HG03432 (cell line): ENCODE measurements at regions not wholly inside any gene's neighbourhood (a gene's known extent, or its start where the extent isn't known, plus 50 kb on each side); places are given as distances from the start of the nearest gene placed in this dataset.

Experiments used
- ATAC-seq: cut with Tn5 transposase; IDR thresholded peaks from one replicate; pipeline ENCODE4 v1.9.1; 2021; ENCODE audit warnings: mild to moderate bottlenecking, moderate library complexity; ENCODE audit not compliant: unreplicated experiment

- no peak for ATAC-seq
Observed at GRCh38 chr17:69880591-69881112, 194.4 kb upstream of the KCNJ16 start.

GRCh38 chr17:69882281-69882680, 192.7 kb upstream of the KCNJ16 start:
- no peak for ATAC-seq

GRCh38 chr17:69883120-69883519, 191.9 kb upstream of the KCNJ16 start:
- ATAC-seq: no peak

DNA sequence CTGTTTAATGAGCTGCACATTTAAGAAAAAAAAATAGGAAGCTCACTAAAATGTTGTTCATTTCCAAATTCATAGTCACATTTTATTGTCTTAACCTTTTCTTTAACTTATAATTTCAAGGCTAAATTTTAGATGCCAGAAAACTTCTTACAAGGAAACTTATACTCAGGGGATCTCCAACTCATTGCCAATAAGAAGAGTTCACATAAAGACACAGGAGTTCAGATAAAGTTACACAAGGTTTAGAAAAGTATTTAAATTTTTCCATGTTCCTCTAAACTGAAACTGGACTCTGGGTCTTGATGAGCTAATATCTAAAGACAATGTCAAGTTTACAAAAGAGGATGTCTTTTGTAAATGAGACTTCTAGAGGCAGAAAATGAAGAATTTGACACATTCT, 190.7 kb upstream of the KCNJ16 start:
- no peak for ATAC-seq

DNA sequence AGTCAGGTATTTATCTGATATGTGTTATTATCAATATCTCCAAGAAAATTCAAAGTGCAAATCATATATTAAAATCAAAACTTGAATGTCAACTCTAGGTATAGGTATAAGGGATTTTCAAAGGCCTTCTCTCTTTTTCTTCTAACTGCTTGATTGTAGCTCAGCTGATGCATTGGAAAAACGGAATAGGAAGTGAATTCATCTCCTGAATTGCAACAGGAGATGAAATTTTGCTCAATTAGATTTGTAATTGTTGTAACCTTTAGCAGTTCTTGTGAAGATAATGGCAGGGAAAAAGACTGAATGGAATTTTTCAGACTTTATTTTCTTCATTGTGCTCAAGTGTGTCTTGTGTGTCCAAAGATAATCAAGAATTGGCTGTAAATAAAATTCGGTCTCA, 190.2 kb upstream of the KCNJ16 start:
- no peak for ATAC-seq

GRCh38 chr17:69898601-69899000, 176.4 kb upstream of the KCNJ16 start:
- ATAC-seq: no peak

DNA sequence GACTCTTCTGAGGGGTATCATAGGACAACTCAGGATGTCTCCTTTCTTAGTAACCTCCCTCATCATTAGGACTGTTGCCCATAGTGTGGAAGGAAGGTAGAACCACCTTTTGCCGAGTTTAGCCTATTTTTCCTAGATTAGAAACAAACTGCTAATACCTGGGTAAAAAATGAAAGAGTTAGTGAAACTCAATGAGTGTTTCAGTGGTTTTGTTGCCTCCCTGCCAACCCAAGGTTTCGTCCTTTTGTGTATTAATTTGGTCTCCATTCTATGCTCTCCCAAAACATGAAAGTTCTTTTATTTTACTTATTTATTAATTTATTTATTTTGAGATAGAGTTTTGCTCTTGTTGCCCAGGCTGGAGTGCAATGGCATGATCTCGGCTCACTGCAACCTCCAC, 174.9 kb upstream of the KCNJ16 start:
- ATAC-seq: no peak

DNA sequence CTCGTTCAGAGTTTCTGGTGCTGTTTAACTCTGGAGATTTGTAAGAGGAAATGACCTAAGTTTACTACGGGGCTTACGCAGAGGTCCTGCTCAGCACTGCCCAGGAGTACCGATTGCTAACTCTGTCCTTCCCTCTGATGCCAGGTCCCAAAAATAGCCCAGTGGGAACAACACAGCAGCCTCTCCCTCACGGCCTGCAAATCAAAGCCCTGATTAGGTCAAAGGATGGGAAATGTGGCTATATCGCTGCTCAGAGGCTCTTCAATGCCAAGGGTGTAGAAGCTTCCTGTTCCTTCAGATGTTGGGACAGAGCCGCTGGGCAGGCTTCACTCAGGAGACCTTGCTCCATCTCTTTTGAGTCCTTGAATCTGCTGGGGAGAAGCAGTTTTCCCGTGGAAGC, 174.2 kb upstream of the KCNJ16 start:
- no peak for ATAC-seq

DNA sequence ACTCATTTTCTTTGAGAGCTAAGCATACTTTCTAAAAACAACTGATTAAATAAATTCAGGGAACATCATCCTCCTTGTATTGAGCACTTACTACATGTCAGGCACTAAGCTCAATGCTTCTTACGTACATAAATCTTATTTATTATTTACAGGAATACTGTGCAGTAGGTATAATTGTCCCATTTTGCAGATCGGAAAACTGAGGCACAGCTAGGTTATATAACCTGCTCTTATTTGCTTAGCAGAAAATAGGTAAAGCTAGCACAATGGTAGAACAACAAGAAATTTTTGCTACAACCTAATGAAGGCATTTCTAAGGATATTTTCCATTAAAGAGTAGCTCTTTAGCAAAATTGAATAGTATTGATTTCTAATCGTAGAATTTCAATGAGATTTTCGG, 168.7 kb upstream of the KCNJ16 start:
- ATAC-seq: no peak

- ATAC-seq: no peak
Observed at GRCh38 chr17:69907132-69907847, 167.7 kb upstream of the KCNJ16 start.

DNA sequence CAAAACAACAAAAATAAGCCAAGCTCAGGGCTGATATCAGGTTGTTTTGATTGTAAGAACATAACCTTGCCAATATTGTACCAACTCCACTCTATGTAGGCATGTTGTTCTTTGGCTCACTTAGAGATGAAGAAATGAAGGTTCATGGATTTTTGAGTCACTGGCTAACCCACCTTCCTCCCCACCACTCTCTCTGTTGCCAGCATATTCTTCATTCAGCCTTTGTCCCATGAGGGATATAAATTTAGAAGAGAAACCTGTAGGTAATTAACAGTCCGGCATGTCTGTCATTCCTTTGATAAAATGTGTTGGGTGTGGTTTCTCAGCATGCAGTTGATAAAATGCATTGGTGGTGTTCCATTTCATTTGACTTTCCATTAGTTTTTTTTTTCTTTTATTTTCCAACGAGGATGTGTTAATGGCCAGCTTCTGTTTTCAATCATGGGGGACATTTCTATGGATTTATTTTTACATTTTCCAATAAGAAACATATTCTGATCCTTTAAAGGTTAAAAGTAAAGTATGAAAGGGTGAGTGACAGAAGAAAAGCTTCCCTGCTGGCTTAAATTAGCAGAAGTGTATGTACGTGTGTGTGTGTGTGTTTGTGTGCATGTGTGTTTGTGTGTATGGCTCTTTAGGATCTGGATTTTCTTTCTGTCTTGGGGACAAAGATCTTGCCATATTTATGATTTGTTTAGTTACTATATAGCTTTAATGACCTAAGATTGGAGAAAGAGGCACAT, 166.2 kb upstream of the KCNJ16 start:
- no peak for ATAC-seq

DNA sequence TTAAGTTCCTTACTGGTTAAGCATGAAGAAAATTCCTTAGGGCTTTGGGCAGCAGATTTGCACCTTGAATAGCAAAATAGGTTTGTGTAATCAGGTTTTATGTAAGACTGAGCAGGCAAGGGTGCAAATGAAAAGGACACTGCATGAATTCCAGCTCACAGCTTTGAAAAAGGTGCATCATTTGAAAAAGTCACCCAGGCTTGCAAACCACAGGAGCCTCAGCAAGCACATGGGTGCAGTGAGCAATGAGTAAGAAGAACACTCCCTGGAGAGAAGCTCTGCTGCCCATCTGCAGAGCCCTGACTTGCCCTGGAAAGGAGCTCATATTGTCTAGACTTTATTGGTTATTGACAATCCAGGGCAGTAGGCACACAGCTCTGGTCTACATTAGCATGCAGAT, 165.6 kb upstream of the KCNJ16 start:
- ATAC-seq: no peak

GRCh38 chr17:69912805-69913204, 162.2 kb upstream of the KCNJ16 start:
- ATAC-seq: no peak

DNA sequence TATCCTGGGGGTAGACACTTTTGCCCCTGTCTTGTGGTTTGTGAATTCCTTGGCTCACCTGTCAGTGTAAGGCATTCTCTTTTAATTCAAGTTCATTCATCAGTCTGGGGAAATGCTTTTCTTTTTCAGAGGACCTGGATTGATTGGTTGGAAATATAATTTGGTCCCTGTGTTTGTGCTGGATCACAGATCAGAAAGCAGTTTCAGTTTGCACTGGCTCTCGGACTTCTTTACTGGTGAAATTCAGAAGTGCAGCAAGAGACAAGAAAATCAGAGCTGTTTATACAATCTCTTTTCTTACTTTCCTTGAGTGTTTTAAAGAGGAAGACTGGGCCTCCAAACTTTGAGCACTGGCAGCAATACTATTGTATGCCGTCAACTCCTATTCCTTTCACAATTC, 161.8 kb upstream of the KCNJ16 start:
- ATAC-seq: no peak

GRCh38 chr17:69913616-69914015, 161.4 kb upstream of the KCNJ16 start:
- ATAC-seq: no peak

DNA sequence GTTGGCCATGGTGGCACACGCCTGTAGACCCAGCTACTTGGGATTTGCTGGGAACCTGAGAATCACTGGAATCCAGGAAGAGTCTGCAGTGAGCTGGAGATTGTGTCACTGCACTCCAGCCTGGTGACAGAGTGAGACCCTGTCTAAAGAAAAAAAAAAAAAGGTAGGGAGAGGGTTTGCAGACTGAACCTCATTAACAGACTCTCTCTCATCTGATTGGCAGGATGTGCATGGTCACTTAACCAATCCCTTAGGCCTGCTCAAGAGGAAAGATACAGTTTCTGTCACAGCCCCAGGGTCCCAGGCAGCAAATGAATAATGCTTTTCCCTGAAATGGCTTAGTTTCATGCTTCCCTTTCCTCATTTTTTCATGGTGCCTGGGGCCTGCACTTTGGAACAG, 160.5 kb upstream of the KCNJ16 start:
- no peak for ATAC-seq

- no peak for ATAC-seq
Observed at GRCh38 chr17:69916761-69917160, 158.3 kb upstream of the KCNJ16 start.

DNA sequence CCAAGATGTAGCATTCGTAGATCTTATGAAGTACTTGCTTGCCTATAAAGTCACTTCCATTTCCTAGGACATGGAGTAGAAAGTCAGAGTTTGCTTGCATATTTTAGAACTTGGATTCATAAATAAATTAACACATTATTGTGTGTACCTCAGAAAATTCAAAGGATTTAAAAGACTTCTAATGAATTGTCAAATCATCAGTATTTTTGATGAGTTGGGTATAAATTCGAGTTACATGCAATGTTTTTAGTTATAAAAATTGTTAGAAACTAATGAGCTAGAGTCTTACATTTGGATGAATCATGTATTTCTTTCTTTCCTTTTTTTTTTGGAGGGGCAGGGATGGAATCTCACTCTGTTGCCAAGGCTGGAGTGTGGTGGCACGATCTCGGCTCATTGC, 156.9 kb upstream of the KCNJ16 start:
- no peak for ATAC-seq

- ATAC-seq: no peak
Observed at GRCh38 chr17:69919789-69920188, 155.2 kb upstream of the KCNJ16 start.

- ATAC-seq: no peak
Observed at GRCh38 chr17:69921046-69921445, 154.0 kb upstream of the KCNJ16 start.

DNA sequence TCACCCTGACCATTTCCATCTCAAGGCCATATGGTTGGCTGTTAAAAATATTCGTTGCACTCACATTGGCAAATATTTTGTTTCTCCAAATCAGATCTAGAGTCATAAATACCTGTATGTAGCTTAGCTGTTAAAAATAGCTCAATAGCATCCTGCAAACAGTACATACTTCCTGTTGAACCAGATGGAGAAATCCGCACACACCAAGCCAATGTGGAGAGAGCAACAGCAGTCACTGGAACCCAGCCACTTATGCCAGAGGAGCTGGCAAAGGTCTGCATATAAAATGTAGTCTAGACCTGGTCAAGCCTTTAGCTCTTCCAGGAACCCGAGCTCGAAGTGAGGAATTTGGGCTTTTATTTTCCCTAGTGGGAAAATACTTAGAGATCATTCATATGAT, 146.4 kb upstream of the KCNJ16 start:
- no peak for ATAC-seq

DNA sequence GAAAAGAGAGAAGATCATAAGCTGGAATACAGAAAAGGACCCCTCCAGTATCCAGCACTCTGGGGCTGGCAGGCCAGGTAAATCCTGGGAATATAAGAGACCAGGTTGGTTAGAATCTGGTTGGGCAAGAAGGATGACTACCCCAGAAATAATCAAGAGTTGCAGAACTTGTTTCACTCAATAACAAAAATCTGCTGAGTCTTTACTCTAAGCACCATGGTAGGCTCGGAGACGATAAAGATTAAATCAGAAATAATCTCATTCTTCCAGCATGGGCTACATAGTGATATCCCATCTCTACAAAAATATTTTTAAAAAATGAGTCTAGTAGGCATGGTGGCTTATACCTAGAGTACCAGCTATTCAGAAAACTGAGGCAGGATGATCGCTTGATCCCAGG, 138.0 kb upstream of the KCNJ16 start:
- no peak for ATAC-seq
